D721Med (cell line): ENCODE measurements at regions not wholly inside any gene's neighbourhood (a gene's known extent, or its start where the extent isn't known, plus 50 kb on each side); places are given as distances from the start of the nearest gene placed in this dataset.

Experiments
- DNase-seq: peaks from one replicate; pipeline ENCODE4 v3.0.0; 2011; ENCODE audit warnings: low spot score; ENCODE audit not compliant: insufficient read length
- FAIRE-seq: peaks from 2 replicates; lab custom pipeline; 2011; peaks lifted over from hg19 to GRCh38; lab: Jason Lieb, UNC
- CTCF ChIP-seq: IDR thresholded peaks from 2 replicates; pipeline ENCODE4 v1.5.1; 2012; ENCODE audit warnings: mild to moderate bottlenecking, control low read depth; ENCODE audit not compliant: insufficient read depth; ENCODE audit errors: missing control alignments

GRCh38 chr16:55943267-55943666 lies 68.1 kb upstream of the CES5A start:
- no peak for TF ChIP-seq CTCF
- DNase-seq (no peak), FAIRE-seq (no peak)

- no peak for FAIRE-seq
- TF ChIP-seq CTCF = no peak
- DNase-seq = no peak
These were observed 67.6 kb upstream of the CES5A start for GRCh38 chr16:55942821-55943220.

GRCh38 chr16:55941552-55941951 lies 66.4 kb upstream of the CES5A start:
- DNase-seq (no peak), FAIRE-seq (no peak)
- no peak for TF ChIP-seq CTCF

- FAIRE-seq (no peak), DNase-seq (no peak)
- no peak for TF ChIP-seq CTCF
These were observed 63.0 kb upstream of the CES5A start for GRCh38 chr16:55938126-55938525.

- TF ChIP-seq CTCF = no peak
- FAIRE-seq (no peak), DNase-seq (no peak)
These were observed 57.9 kb upstream of the CES5A start for GRCh38 chr16:55933038-55933437.

- FAIRE-seq (no peak), DNase-seq (no peak)
- no peak for TF ChIP-seq CTCF
These were observed 54.9 kb upstream of the CES5A start for GRCh38 chr16:55930036-55930435.

GRCh38 chr16:55929181-55929580 lies 54.0 kb upstream of the CES5A start:
- DNase-seq (no peak), FAIRE-seq (no peak)
- TF ChIP-seq CTCF = no peak
